LNCaP clone FGC (cell line): ENCODE measurements at regions not wholly inside any gene's neighbourhood (a gene's known extent, or its start where the extent isn't known, plus 50 kb on each side); places are given as distances from the start of the nearest gene placed in this dataset.

Experiments
- DNase-seq: peaks from one replicate; pipeline ENCODE4 v3.0.0-alpha.2; 2011; ENCODE audit warnings: low read depth
- H3K4me3 ChIP-seq: 2 replicates; pipeline ENCODE4 v1.5.1; 2011; ENCODE audit warnings: mild to moderate bottlenecking, low read depth, low read length, control low read depth
- CTCF ChIP-seq: IDR thresholded peaks from 2 replicates; pipeline ENCODE4 v1.5.1; 2012; ENCODE audit warnings: mild to moderate bottlenecking; ENCODE audit not compliant: control insufficient read depth, insufficient read depth; ENCODE audit errors: extremely low read depth

GRCh38 chr12:126087692-126088091 is 1022.5 kb downstream of the AACS start:
- H3K4me3 ChIP-seq = no peak overlapping the region
- no peak for DNase-seq
- TF ChIP-seq CTCF = no peak

DNA sequence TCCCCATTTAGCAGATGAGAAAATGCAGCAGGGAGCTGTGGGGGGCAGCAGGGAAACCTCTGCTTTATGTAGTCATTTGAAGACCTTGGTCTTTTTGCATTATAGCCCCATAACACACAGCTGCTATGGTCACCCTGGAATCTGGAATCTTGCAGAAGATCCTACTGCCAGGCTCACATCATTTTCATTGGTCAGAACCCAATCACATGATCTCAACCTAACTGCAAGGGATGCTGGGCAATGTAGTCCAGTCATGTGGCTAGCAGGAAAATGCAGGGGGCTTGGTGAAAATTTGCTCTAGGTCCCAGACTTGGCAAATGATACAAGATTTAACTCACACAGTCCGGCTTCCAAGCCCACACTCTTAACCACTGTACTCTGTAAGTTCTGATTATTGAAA is 1028.7 kb downstream of the AACS start:
- H3K4me3 ChIP-seq = no peak overlapping the region
- no peak for DNase-seq

DNA sequence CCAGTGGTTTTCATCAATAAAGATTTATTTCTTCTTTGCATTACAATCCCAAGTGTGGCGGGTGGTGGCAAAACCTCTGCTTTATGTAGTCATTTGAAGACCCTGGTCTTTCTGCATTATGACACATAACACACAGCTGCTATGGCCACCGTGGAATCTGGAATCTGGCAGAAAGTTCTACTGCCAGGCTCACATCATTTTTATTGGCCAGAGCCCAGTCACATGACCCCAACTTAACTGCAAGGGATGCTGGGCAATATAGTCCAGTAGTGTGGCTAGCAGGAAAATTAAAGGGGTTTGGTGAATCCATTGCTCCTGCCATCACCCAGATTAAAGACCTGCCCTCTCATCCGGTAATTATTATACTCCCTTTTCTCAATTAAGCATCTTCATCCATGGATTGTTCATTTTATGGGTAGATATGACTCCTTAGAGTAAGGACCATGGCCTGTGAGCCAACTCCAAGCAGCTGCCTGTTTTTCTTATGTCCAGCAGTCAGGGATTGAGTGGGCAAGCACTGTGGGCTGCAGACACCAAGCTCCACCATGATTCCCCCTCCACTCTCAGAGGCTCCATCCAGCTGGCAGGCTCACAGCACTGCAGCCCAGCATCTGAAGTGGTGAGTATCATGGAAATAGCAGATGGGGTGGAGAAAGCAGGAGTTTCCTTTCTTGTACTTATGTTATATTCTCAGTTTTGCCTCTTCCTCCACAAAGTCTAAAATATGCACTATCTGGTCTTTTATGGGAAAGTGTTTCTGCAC is 1030.7 kb downstream of the AACS start:
- H3K4me3 ChIP-seq = no peak overlapping the region
- TF ChIP-seq CTCF = no peak
- DNase-seq = no peak

More for the DNA sequence above, 1028.7 kb downstream of the AACS start:
- no peak for TF ChIP-seq CTCF

GRCh38 chr12:126106706-126107105 is 1041.5 kb downstream of the AACS start:
- H3K4me3 ChIP-seq = no peak overlapping the region
- DNase-seq = no peak
- no peak for TF ChIP-seq CTCF

DNA sequence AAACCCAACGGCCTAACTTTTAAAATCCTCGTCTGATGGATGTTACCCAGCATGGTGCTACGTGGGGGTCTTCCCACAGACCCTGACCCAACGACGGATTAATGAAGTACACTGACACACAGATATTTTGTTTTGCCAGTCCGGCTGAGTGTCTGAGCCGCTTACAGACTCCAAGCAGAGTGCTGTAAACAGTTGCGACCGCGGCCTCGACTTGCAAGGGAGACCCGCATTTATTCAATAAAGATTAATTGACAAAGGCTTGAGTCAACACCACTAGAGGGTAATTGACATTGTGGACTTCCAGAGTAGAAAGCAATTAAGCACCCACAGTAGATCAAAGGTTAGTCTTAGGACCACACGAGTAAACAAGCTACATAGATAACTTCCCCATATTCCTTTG is 1042.4 kb downstream of the AACS start:
- H3K4me3 ChIP-seq = no peak overlapping the region
- no peak for DNase-seq
- no peak for TF ChIP-seq CTCF

- no peak for TF ChIP-seq CTCF
- no peak for DNase-seq
- no peak overlapping the region for H3K4me3 ChIP-seq
These were observed 1043.0 kb downstream of the AACS start for GRCh38 chr12:126108247-126108646.

DNA sequence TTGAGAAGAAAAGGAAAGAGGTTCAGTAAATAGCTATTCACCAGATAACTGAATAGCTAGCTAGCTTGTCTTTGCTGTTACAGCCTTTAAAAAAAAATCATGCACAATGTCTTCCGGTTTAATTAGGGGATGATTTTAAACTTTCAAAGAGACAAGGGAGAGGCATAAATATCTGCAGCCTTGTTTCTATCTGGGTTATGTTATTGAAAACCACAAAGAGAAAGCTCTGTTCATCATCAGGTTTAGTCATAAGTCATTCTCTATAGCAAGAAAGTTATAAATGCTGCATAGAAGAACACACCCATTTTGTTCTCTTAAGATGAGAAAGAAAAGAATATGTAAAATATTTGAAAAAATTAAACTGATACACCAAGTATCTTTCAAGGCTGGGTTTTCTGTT is 1046.9 kb downstream of the AACS start:
- DNase-seq = no peak
- no peak for TF ChIP-seq CTCF
- H3K4me3 ChIP-seq = no peak overlapping the region
